HG02623 (cell line): ENCODE measurements at regions not wholly inside any gene's neighbourhood (a gene's known extent, or its start where the extent isn't known, plus 50 kb on each side); places are given as distances from the start of the nearest gene placed in this dataset.
"Not testable (repeated sequence)": the region's sequence is repeated elsewhere in the genome, so short reads cannot be mapped to it uniquely, and the experiment has no call there.

ENCODE experiments used
- ATAC-seq: cut with Tn5 transposase; IDR thresholded peaks from one replicate; pipeline ENCODE4 v1.9.1; 2021; ENCODE audit warnings: moderate library complexity; ENCODE audit not compliant: unreplicated experiment

- no peak for ATAC-seq
Observed at GRCh38 chr5:21071421-21071820, 1083.4 kb upstream of the CDH18 start.

GRCh38 chr5:21070858-21071257, 1082.9 kb upstream of the CDH18 start:
- ATAC-seq, result no peak

- ATAC-seq, result no peak
Observed at GRCh38 chr5:21067724-21068123, 1079.7 kb upstream of the CDH18 start.

- ATAC-seq, result no peak
Observed at GRCh38 chr5:21063146-21063545, 1075.1 kb upstream of the CDH18 start.

- ATAC-seq, result peak; percentile 98
Observed at GRCh38 chr5:21058289-21058688, 1070.3 kb upstream of the CDH18 start.

GRCh38 chr5:21051945-21052344, 1063.9 kb upstream of the CDH18 start:
- no peak for ATAC-seq

- ATAC-seq, result no peak
Observed at GRCh38 chr5:21049901-21050300, 1061.9 kb upstream of the CDH18 start.

GRCh38 chr5:21030981-21031380, 1043.0 kb upstream of the CDH18 start:
- no peak for ATAC-seq

- ATAC-seq, result no peak
Observed at GRCh38 chr5:21024966-21025365, 1037.0 kb upstream of the CDH18 start.

GRCh38 chr5:21013237-21013636, 1025.2 kb upstream of the CDH18 start:
- ATAC-seq, result no peak

GRCh38 chr5:21007781-21008180, 1019.8 kb upstream of the CDH18 start:
- ATAC-seq, result no peak

- ATAC-seq, result not testable (repeated sequence)
Observed at GRCh38 chr5:20988933-20989332, 1000.9 kb upstream of the CDH18 start.

GRCh38 chr5:20985754-20986153, 997.8 kb upstream of the CDH18 start:
- ATAC-seq, result no peak

GRCh38 chr5:20974426-20974825, 986.4 kb upstream of the CDH18 start:
- no peak for ATAC-seq

- peak; percentile 51 for ATAC-seq
Observed at GRCh38 chr5:20972419-20972925, 984.5 kb upstream of the CDH18 start.

- ATAC-seq, result no peak
Observed at GRCh38 chr5:20959347-20959746, 971.3 kb upstream of the CDH18 start.

GRCh38 chr5:20958641-20959040, 970.6 kb upstream of the CDH18 start:
- ATAC-seq, result no peak

- ATAC-seq, result no peak
Observed at GRCh38 chr5:20956134-20956533, 968.1 kb upstream of the CDH18 start.

- no peak for ATAC-seq
Observed at GRCh38 chr5:20949636-20950035, 961.6 kb upstream of the CDH18 start.

GRCh38 chr5:20943183-20943971, 955.4 kb upstream of the CDH18 start:
- not testable (repeated sequence) for ATAC-seq

GRCh38 chr5:20942603-20943002, 954.6 kb upstream of the CDH18 start:
- ATAC-seq, result not testable (repeated sequence)

- not testable (repeated sequence) for ATAC-seq
Observed at GRCh38 chr5:20940786-20941185, 952.8 kb upstream of the CDH18 start.

GRCh38 chr5:20890936-20891335, 902.9 kb upstream of the CDH18 start:
- not testable (repeated sequence) for ATAC-seq
